ENCODE measurements at regions not wholly inside any gene's neighbourhood (a gene's known extent, or its start where the extent isn't known, plus 50 kb on each side); places are given as distances from the start of the nearest gene placed in this dataset.
A peak's percentile ranks its signal among the peaks of the same experiment; 100 is the strongest.

- Histone ChIP-seq H3K79me2 (ENCODE audit: insufficient read depth, low read length) (no peaks in the 10 kb centered on the region), H3K4me1 (ENCODE audit: insufficient read depth, low read length) (no peaks in the 10 kb centered on the region), H2AFZ (ENCODE audit: low read depth, low read length) (no peak overlapping the region), H3K9me3 (ENCODE audit: insufficient read depth, low read depth, low read length) (no peaks in the 10 kb centered on the region), H3K27ac (ENCODE audit: low read depth, low read length) (no peak overlapping the region), H3K4me2 (ENCODE audit: low read length) (no peak overlapping the region), H3K27me3 (ENCODE audit: insufficient read depth, low read length) (peaks cover 2% of the 10 kb centered on the region), H4K20me1 (ENCODE audit: insufficient read depth, low read length) (no peaks in the 10 kb centered on the region), H3K4me3 (ENCODE audit: insufficient read depth, low read depth, low read length) (no peak overlapping the region), H3K36me3 (ENCODE audit: insufficient read depth, low read length) (no peaks in the 10 kb centered on the region), H3K9ac (ENCODE audit: low read length) (no peak overlapping the region)
- TF ChIP-seq CTCF (IDR thresholded peaks at IDR 0.05; ENCODE audit: insufficient read depth, low read depth, low read length) (no peak), EZH2 (IDR thresholded peaks at IDR 0.05; ENCODE audit: insufficient read depth, low read length) (no peak)
- Mint-ChIP-seq H3K36me3 (ENCODE audit: low read depth, unreplicated experiment) (no peaks in the 10 kb centered on the region), H3K9me3 (ENCODE audit: unreplicated experiment) (no peaks in the 10 kb centered on the region), H3K27me3 (ENCODE audit: low read depth, unreplicated experiment) (peaks cover 22% of the 10 kb centered on the region), H3K27ac (ENCODE audit: unreplicated experiment) (no peak overlapping the region), H3K4me3 (ENCODE audit: unreplicated experiment) (no peak overlapping the region), H3K4me1 (ENCODE audit: low read depth, unreplicated experiment) (peaks cover 4% of the 10 kb centered on the region)
- FAIRE-seq (no peak), DNase-seq (ENCODE audit: low read depth) (no peak)
These were observed 124.2 kb upstream of the ADPGK start for GRCh38 chr15:72907733-72908132.

DNA sequence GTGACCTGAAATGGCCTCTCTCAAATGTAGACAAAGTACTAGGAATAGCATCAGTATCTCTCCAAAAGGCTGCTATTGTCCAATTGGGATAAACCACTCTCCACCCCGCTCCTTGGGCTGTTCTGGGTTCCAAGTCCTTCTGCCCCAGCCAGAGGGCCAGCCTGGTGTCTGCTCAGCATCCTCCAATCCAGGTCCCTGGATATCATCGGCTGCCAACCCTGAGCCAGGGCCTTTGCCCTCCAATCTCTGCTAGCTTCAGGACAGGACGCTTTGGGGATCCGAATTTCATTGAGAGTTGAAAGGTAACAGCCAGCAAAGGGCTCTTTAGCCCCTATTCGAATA lies 119.3 kb upstream of the ADPGK start:
- Mint-ChIP-seq H3K27ac (ENCODE audit: unreplicated experiment) (no peak overlapping the region), H3K27me3 (ENCODE audit: low read depth, unreplicated experiment) (peaks cover 39% of the 10 kb centered on the region), H3K4me3 (ENCODE audit: unreplicated experiment) (no peak overlapping the region), H3K9me3 (ENCODE audit: unreplicated experiment) (peaks cover 1% of the 10 kb centered on the region), H3K36me3 (ENCODE audit: low read depth, unreplicated experiment) (no peaks in the 10 kb centered on the region), H3K4me1 (ENCODE audit: low read depth, unreplicated experiment) (peaks cover 4% of the 10 kb centered on the region)
- Histone ChIP-seq H3K4me1 (ENCODE audit: insufficient read depth, low read length) (no peaks in the 10 kb centered on the region), H4K20me1 (ENCODE audit: insufficient read depth, low read length) (no peaks in the 10 kb centered on the region), H3K36me3 (ENCODE audit: insufficient read depth, low read length) (no peaks in the 10 kb centered on the region), H2AFZ (ENCODE audit: low read depth, low read length) (peak overlapping the region; percentile 42), H3K27ac (ENCODE audit: low read depth, low read length) (no peak overlapping the region), H3K9ac (ENCODE audit: low read length) (no peak overlapping the region), H3K9me3 (ENCODE audit: insufficient read depth, low read depth, low read length) (no peaks in the 10 kb centered on the region), H3K4me2 (ENCODE audit: low read length) (no peak overlapping the region), H3K79me2 (ENCODE audit: insufficient read depth, low read length) (no peaks in the 10 kb centered on the region), H3K4me3 (ENCODE audit: insufficient read depth, low read depth, low read length) (no peak overlapping the region), H3K27me3 (ENCODE audit: insufficient read depth, low read length) (peaks cover 2% of the 10 kb centered on the region)
- no peak for FAIRE-seq
- no peak for DNase-seq (ENCODE audit: low read depth)
- no peak for TF ChIP-seq CTCF (IDR thresholded peaks at IDR 0.05; ENCODE audit: insufficient read depth, low read depth, low read length)

DNA sequence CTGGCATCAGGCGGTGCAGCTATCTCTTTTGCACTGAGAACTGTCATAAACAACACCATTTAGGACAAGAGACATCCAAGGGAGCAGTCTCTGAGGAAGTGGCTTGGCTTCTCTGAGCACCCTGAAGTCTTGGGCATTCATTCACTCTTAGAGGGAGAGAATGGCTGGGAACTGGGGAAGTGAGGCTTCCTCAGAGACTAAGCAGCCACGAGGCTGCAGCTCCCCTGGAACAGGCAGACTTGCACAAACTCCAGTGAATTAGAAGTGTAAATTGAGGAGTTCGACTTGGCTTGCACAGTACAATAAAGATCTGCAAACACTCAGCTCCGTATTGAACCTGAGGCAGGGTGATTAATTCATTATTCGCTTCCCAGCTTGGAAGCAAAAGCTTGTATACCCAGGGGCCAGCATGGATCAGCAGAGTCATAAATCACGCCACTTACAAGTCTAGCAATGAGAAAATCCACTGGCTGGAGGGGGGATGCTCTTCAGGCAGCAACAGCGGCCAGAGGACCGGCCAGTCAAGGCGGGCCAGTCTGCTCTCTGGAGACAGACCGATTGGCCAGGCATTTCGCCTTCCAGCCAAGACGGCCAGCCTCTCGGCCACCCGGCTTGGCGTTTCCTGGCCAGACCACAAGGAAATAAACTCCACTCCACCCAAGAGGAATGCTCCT lies 118.8 kb upstream of the ADPGK start:
- Histone ChIP-seq H3K36me3 (ENCODE audit: insufficient read depth, low read length) (no peaks in the 10 kb centered on the region), H3K27ac (ENCODE audit: low read depth, low read length) (no peak overlapping the region), H3K9ac (ENCODE audit: low read length) (no peak overlapping the region), H3K79me2 (ENCODE audit: insufficient read depth, low read length) (no peaks in the 10 kb centered on the region), H3K27me3 (ENCODE audit: insufficient read depth, low read length) (peaks cover 2% of the 10 kb centered on the region), H3K4me1 (ENCODE audit: insufficient read depth, low read length) (no peaks in the 10 kb centered on the region), H3K4me2 (ENCODE audit: low read length) (peak overlapping the region; percentile 33), H2AFZ (ENCODE audit: low read depth, low read length) (peak overlapping the region; percentile 42), H3K4me3 (ENCODE audit: insufficient read depth, low read depth, low read length) (no peak overlapping the region), H4K20me1 (ENCODE audit: insufficient read depth, low read length) (no peaks in the 10 kb centered on the region), H3K9me3 (ENCODE audit: insufficient read depth, low read depth, low read length) (no peaks in the 10 kb centered on the region)
- TF ChIP-seq CTCF (IDR thresholded peaks at IDR 0.05; ENCODE audit: insufficient read depth, low read depth, low read length) (no peak), EZH2 (IDR thresholded peaks at IDR 0.05; ENCODE audit: insufficient read depth, low read length) (no peak)
- peaks cover 37% of the 10 kb centered on the region for H3K27me3 Mint-ChIP-seq (ENCODE audit: low read depth, unreplicated experiment)
- FAIRE-seq (no peak), DNase-seq (ENCODE audit: low read depth) (peak; percentile 90)
- H3K36me3 Mint-ChIP-seq (ENCODE audit: low read depth, unreplicated experiment): no peaks in the 10 kb centered on the region
- H3K27ac Mint-ChIP-seq (ENCODE audit: unreplicated experiment): no peak overlapping the region
- no peaks in the 10 kb centered on the region for H3K4me1 Mint-ChIP-seq (ENCODE audit: low read depth, unreplicated experiment)
- H3K9me3 Mint-ChIP-seq (ENCODE audit: unreplicated experiment): peaks cover 1% of the 10 kb centered on the region
- no peak overlapping the region for H3K4me3 Mint-ChIP-seq (ENCODE audit: unreplicated experiment)
